Karpas-422 (cell line): ENCODE measurements at regions not wholly inside any gene's neighbourhood (a gene's known extent, or its start where the extent isn't known, plus 50 kb on each side); places are given as distances from the start of the nearest gene placed in this dataset.
"Not testable (repeated sequence)": the region's sequence is repeated elsewhere in the genome, so short reads cannot be mapped to it uniquely, and the experiment has no call there.

Source experiments
- DNase-seq: peaks from one replicate; pipeline ENCODE4 v3.0.0-alpha.2; 2015
- H2AFZ ChIP-seq: fragments of 200-600 bp; sonication (generic); 2 replicates; pipeline ENCODE4 v1.6.1; 2014; ENCODE audit warnings: antibody characterized with exemption, low read length, mixed read lengths
- H3K27ac ChIP-seq: fragments of 200-600 bp; sonication (generic); 2 replicates; pipeline ENCODE4 v1.5.1; 2014; ENCODE audit warnings: mild to moderate bottlenecking, low read length, moderate library complexity
- H3K27me3 ChIP-seq: fragments of 200-600 bp; sonication (generic); 2 replicates; pipeline ENCODE4 v1.6.1; 2014; ENCODE audit warnings: low read length, mixed read lengths
- H3K36me3 ChIP-seq: fragments of 200-600 bp; sonication (generic); 2 replicates; pipeline ENCODE4 v1.6.1; 2014; ENCODE audit warnings: low read length, mixed read lengths; ENCODE audit not compliant: insufficient read depth
- H3K4me1 ChIP-seq: fragments of 200-600 bp; sonication (generic); 2 replicates; pipeline ENCODE4 v1.6.1; 2014; ENCODE audit warnings: mild to moderate bottlenecking, low read length, mixed read lengths
- H3K4me2 ChIP-seq: fragments of 200-600 bp; sonication (generic); 2 replicates; pipeline ENCODE4 v1.6.1; 2014; ENCODE audit warnings: low read length, low read depth, mild to moderate bottlenecking; ENCODE audit not compliant: poor library complexity, severe bottlenecking
- H3K4me3 ChIP-seq: fragments of 200-600 bp; sonication (generic); 2 replicates; pipeline ENCODE4 v1.5.1; 2014; ENCODE audit warnings: mild to moderate bottlenecking, antibody characterized with exemption, low read length, mixed read lengths
- H3K79me2 ChIP-seq: fragments of 200-600 bp; sonication (generic); 2 replicates; pipeline ENCODE4 v1.6.1; 2014; ENCODE audit warnings: mild to moderate bottlenecking, low read length, mixed read lengths
- H3K9ac ChIP-seq: fragments of 200-600 bp; sonication (generic); 2 replicates; pipeline ENCODE4 v1.6.0; 2014; ENCODE audit warnings: low read length
- H3K9me2 ChIP-seq: fragments of 200-600 bp; sonication (generic), shearing (Covaris generic); replicated peaks from 2 replicates; pipeline ENCODE4 v1.6.0; 2014; ENCODE audit warnings: mild to moderate bottlenecking, low read length, moderate library complexity; ENCODE audit not compliant: insufficient read depth
- H3K9me3 ChIP-seq: fragments of 300-700, 200-600 bp; sonication (generic); 2 replicates; pipeline ENCODE4 v1.6.1; 2014; ENCODE audit warnings: low read length, mixed read lengths
- H4K20me1 ChIP-seq: fragments of 200-600 bp; sonication (generic); 2 replicates; pipeline ENCODE4 v1.6.1; 2014; ENCODE audit warnings: mild to moderate bottlenecking, antibody characterized with exemption, low read length, low read depth; ENCODE audit not compliant: insufficient read depth

DNA sequence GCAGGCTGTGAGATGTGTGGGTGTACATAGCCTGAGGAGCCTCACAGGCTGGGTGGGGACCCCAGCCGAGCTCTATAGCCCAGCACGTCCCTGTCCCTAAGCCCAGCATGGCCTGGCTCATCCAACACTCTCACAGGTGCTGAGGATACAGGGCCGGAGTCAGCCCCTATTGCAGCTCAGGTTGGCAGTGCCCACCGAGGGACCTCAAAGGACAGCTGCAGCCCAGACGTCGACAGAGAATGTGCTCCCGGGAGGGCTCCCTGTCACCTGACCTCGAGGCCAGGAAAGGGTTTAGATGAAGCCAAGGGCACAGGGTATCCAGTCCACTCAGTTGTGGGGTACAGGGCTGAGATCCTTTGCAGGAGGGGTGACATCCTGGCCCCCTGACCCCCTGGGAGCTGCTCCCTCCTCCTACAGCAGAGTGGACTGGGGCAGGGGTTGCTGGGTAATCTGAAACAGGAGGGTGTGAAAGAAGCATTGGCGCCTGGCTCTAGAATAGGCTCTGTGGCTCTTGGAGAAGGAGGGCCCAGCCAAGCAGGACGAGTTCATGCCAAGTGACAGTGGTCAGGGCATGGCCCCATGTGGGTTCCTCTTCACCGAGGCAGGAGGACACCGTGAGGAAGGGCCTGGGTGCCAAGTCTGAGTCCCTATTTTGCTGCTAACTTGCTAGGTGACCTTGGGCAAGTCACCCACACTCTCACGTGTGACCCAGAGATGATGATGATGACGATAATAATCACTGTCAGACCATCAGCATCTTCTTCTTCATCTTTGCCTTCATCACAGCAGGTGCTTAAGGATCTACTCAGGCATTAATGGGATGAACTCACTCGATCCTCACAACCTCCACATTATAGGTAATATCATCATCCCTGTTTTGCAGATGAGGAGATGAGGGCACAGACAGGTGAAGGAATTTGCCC lies 68.0 kb downstream of the RMI2 start:
- H3K4me3 ChIP-seq = no peak overlapping the region
- H2AFZ ChIP-seq = no peak overlapping the region
- H3K27ac ChIP-seq = no peak overlapping the region
- H4K20me1 ChIP-seq = no peaks in the 10 kb centered on the region
- no peak for DNase-seq
- no peaks in the 10 kb centered on the region for H3K79me2 ChIP-seq
- no peaks in the 10 kb centered on the region for H3K27me3 ChIP-seq
- H3K9me3 ChIP-seq = no peaks in the 10 kb centered on the region
- H3K9ac ChIP-seq = no peak overlapping the region
- no peak overlapping the region for H3K4me2 ChIP-seq
- no peaks in the 10 kb centered on the region for H3K36me3 ChIP-seq
- no peaks in the 10 kb centered on the region for H3K9me2 ChIP-seq
- peaks cover 7% of the 10 kb centered on the region for H3K4me1 ChIP-seq

DNA sequence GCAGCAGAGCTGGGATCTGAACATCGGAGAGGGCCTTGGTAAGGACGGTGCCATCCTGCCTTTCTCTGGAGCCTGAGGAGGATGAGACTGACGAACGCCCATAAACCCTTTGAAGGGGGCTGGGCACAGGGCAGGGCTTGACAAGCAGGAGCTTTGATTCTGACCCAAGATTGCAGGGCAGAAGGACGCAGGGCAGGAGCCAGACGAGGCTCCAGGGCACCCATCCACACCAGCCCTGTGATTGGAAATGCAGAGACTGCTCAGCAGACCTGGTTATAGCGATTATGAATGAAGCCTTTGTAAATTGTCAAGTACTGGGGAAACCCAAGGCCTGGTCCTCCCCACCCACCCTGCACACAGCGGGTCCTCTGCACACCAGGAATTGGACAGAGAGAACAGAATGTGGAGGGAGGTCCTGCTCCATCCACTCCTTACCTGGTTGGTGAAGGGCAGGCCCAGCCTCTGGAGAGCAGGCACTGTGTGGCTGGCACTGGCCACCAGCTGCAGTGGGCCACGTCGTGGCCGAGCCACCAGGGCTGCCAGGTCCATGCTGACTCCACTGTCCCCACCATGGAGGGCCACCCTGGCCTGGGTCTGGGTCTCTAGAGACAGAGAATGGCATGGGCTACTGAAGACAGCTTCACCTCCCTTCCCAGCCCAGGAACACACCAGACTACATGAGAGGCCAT lies 68.8 kb downstream of the RMI2 start:
- no peaks in the 10 kb centered on the region for H3K36me3 ChIP-seq
- no peaks in the 10 kb centered on the region for H4K20me1 ChIP-seq
- H3K27ac ChIP-seq = no peak overlapping the region
- peaks cover 7% of the 10 kb centered on the region for H3K4me1 ChIP-seq
- no peaks in the 10 kb centered on the region for H3K79me2 ChIP-seq
- no peaks in the 10 kb centered on the region for H3K27me3 ChIP-seq
- H3K9me2 ChIP-seq = no peaks in the 10 kb centered on the region
- no peak for DNase-seq
- H3K4me3 ChIP-seq = no peak overlapping the region
- H3K9me3 ChIP-seq = no peaks in the 10 kb centered on the region
- no peak overlapping the region for H2AFZ ChIP-seq
- no peak overlapping the region for H3K4me2 ChIP-seq
- H3K9ac ChIP-seq = no peak overlapping the region

DNA sequence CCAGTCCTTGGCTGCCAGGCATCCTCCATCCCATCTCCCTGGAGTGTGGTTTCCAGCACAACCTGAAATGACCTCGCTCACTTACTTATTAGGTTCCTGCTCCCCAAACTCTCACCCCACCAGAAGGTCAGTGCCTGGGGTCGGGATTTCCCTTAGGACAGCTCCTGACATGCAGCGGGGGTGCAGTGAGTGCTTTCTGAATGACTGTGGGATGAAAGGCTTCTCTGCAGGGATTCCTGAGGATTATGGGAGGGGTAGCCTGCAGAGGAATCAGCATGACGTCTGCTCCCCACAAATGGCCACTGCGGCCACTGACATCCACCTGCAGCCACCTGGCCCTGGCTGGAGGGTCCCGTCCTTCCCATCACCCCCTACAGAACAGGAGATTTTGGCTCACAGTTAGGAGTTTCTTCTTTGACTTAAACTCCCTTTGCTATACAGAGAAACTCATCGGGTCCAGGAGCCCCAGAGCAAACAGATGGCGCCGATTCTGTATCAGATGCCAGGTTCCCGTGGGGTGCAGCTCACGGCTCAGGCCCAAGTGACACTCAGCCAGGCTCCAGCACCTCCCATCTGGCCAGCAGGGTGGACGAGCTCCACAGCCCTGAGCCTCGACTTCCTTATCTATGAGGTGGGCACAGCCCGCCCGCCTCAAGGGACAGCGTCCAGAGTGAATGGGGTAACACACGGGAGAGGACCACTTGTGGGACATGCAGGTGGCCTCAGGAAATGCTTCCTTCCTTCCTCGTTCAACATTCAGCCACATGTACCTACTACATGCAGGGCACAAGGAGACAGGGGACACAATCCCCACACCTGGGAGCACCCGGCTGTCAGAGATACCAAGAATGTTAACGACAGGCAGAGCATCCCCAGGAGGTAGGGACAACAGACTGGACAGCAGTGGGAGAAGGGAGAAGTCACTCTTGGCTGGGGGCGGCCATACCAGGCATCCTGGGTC lies 69.8 kb downstream of the RMI2 start:
- H3K4me1 ChIP-seq = peaks cover 7% of the 10 kb centered on the region
- no peaks in the 10 kb centered on the region for H3K27me3 ChIP-seq
- no peak overlapping the region for H3K4me2 ChIP-seq
- H3K4me3 ChIP-seq = no peak overlapping the region
- no peak overlapping the region for H3K9ac ChIP-seq
- no peaks in the 10 kb centered on the region for H3K9me3 ChIP-seq
- H3K9me2 ChIP-seq = no peaks in the 10 kb centered on the region
- DNase-seq = no peak
- no peak overlapping the region for H3K27ac ChIP-seq
- H4K20me1 ChIP-seq = no peaks in the 10 kb centered on the region
- no peaks in the 10 kb centered on the region for H3K79me2 ChIP-seq
- H3K36me3 ChIP-seq = no peaks in the 10 kb centered on the region
- H2AFZ ChIP-seq = no peak overlapping the region

DNA sequence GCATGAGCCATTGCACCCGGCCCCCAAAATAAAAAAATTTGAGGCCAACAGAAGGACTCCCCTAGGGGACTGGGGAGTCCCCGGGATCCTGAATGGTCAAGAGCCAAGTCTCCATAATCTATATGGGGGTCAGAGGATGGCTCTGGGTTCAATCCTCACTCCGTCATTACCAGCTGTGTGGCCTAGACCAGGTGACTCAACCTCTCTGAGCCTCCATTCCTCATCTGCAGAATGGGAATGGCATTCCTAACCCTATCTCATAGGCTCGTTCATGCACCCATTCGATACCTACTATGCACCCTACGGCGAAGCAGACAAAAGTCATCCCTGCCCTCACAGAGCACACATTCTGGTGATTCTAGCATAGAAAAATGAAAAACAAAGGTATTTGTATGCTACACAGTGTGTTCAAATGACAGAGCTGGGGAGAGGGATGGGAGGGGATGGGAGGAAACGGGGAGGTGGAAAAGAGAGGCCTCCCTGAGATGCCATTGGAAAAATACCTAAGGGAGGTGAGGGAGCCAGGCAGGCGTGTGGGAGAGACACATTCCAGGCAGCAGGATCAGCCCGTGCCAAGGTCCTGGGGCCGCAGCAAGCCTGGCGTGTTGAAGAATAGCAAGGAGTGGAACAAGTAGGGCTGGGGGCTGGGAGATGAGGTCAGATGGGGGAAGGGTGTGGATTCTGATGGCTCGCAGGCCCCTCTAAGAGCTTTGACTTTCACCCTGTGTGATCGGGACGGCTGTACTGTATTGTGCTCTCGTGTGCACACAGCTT lies 71.2 kb downstream of the RMI2 start:
- H3K9ac ChIP-seq = no peak overlapping the region
- H3K4me3 ChIP-seq = no peak overlapping the region
- H2AFZ ChIP-seq = no peak overlapping the region
- H3K4me2 ChIP-seq = no peak overlapping the region
- no peak for DNase-seq
- no peaks in the 10 kb centered on the region for H3K4me1 ChIP-seq
- H3K27me3 ChIP-seq = no peaks in the 10 kb centered on the region
- H3K27ac ChIP-seq = no peak overlapping the region
- no peaks in the 10 kb centered on the region for H3K9me3 ChIP-seq
- no peaks in the 10 kb centered on the region for H4K20me1 ChIP-seq
- H3K36me3 ChIP-seq = no peaks in the 10 kb centered on the region
- H3K79me2 ChIP-seq = no peaks in the 10 kb centered on the region
- H3K9me2 ChIP-seq = no peaks in the 10 kb centered on the region

DNA sequence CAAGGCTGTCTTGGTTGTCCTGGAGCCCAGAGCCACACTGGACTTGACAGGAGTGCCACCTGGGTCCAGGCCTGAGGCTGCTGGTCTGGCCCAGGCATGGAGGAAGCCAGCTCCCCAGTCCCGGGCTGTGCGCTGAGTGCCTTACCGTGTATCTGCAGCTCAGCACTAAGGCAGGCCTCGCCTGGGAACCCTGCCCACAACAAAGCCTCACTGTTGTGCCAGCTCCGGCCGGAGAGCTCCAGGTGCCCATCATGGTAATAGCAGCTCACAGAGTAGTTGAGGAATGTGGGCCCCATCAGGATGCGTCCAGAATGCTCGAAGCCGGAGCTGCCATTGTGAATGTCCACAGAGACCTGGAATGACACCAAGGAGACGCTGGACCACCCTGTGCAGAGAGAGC lies 72.2 kb downstream of the RMI2 start:
- Histone ChIP-seq H3K79me2 (no peaks in the 10 kb centered on the region), H3K4me2 (no peak overlapping the region), H3K27me3 (no peaks in the 10 kb centered on the region), H3K9me2 (no peaks in the 10 kb centered on the region), H3K4me3 (no peak overlapping the region), H2AFZ (no peak overlapping the region), H3K27ac (no peak overlapping the region), H3K9ac (no peak overlapping the region), H3K4me1 (no peaks in the 10 kb centered on the region), H3K36me3 (no peaks in the 10 kb centered on the region), H3K9me3 (no peaks in the 10 kb centered on the region), H4K20me1 (no peaks in the 10 kb centered on the region)
- DNase-seq = no peak

DNA sequence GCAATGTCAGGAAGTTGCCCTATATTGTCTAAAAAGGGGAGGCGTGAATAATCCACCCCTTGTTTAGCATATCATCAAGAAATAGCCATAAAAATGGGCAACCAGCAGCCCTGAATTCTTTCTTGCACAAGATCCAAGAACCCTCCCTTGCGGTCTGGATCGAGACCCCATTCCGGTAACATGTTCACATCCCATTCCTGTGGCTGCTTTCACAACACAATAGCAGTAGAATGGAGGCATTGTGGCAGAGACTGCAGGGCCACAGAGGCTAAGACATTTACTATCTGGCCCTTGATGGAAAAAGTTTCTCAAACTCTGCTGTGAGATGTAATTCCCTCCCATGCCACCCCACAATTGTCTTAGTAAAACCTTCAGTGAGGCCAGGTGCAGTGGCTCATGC lies 73.2 kb downstream of the RMI2 start:
- no peak overlapping the region for H3K4me2 ChIP-seq
- H3K79me2 ChIP-seq = no peaks in the 10 kb centered on the region
- H3K9me2 ChIP-seq = no peaks in the 10 kb centered on the region
- H3K4me3 ChIP-seq = no peak overlapping the region
- DNase-seq = no peak
- H4K20me1 ChIP-seq = no peaks in the 10 kb centered on the region
- no peaks in the 10 kb centered on the region for H3K27me3 ChIP-seq
- H2AFZ ChIP-seq = no peak overlapping the region
- no peak overlapping the region for H3K27ac ChIP-seq
- no peaks in the 10 kb centered on the region for H3K36me3 ChIP-seq
- H3K9ac ChIP-seq = no peak overlapping the region
- peaks cover 3% of the 10 kb centered on the region for H3K4me1 ChIP-seq
- no peaks in the 10 kb centered on the region for H3K9me3 ChIP-seq

DNA sequence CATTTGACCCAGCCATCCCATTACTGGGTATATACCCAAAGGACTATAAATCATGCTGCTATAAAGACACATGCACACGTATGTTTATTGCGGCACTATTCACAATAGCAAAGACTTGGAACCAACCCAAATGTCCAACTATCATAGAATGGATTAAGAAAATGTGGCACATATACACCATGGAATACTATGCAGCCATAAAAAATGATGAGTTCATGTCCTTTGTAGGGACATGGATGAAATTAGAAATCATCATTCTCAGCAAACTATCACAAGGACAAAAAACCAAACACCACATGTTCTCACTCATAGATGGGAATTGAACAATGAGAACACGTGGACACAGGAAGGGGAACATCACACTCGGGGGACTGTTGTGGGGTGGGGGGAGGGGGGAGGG lies 74.8 kb downstream of the RMI2 start:
- not testable (repeated sequence) for H3K9me3 ChIP-seq

More for the DNA sequence above, 74.8 kb downstream of the RMI2 start:
- H3K9ac ChIP-seq, H2AFZ ChIP-seq, H3K9me2 ChIP-seq, H4K20me1 ChIP-seq, H3K79me2 ChIP-seq, H3K4me2 ChIP-seq, H3K36me3 ChIP-seq, DNase-seq, H3K27me3 ChIP-seq, H3K27ac ChIP-seq, H3K4me1 ChIP-seq, H3K4me3 ChIP-seq: not testable (repeated sequence)
